ENCODE measurements at regions not wholly inside any gene's neighbourhood (a gene's known extent, or its start where the extent isn't known, plus 50 kb on each side); places are given as distances from the start of the nearest gene placed in this dataset.

DNA sequence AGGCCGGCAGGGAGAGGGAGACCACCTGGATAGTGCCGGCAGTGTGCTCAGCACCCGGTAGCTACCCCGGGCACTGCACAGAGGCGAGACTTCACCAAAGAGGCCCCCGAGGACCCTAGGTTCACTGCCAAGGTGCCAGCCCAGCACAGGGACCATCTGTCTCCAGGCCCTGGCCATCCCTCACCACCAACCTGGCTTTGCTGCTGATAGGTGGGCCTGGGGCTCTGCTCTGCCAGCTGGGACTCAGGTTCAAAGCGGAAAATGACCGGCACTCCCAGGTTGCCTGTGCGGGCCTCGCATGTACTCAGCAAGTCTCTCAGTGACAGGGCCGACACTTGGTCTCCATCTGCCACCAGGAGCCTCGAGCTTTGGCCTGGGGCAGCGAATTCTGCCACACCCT lies 812.2 kb downstream of the BRD1 start:
- no peak overlapping the region for H3K27ac ChIP-seq
- TF ChIP-seq ZFX (IDR thresholded peaks at IDR 0.05; ENCODE audit: borderline replicate concordance) = no peak
- TF ChIP-seq, protein P1, sequence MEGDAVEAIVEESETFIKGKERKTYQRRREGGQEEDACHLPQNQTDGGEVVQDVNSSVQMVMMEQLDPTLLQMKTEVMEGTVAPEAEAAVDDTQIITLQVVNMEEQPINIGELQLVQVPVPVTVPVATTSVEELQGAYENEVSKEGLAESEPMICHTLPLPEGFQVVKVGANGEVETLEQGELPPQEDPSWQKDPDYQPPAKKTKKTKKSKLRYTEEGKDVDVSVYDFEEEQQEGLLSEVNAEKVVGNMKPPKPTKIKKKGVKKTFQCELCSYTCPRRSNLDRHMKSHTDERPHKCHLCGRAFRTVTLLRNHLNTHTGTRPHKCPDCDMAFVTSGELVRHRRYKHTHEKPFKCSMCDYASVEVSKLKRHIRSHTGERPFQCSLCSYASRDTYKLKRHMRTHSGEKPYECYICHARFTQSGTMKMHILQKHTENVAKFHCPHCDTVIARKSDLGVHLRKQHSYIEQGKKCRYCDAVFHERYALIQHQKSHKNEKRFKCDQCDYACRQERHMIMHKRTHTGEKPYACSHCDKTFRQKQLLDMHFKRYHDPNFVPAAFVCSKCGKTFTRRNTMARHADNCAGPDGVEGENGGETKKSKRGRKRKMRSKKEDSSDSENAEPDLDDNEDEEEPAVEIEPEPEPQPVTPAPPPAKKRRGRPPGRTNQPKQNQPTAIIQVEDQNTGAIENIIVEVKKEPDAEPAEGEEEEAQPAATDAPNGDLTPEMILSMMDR (IDR thresholded peaks at IDR 0.05) = no peak

DNA sequence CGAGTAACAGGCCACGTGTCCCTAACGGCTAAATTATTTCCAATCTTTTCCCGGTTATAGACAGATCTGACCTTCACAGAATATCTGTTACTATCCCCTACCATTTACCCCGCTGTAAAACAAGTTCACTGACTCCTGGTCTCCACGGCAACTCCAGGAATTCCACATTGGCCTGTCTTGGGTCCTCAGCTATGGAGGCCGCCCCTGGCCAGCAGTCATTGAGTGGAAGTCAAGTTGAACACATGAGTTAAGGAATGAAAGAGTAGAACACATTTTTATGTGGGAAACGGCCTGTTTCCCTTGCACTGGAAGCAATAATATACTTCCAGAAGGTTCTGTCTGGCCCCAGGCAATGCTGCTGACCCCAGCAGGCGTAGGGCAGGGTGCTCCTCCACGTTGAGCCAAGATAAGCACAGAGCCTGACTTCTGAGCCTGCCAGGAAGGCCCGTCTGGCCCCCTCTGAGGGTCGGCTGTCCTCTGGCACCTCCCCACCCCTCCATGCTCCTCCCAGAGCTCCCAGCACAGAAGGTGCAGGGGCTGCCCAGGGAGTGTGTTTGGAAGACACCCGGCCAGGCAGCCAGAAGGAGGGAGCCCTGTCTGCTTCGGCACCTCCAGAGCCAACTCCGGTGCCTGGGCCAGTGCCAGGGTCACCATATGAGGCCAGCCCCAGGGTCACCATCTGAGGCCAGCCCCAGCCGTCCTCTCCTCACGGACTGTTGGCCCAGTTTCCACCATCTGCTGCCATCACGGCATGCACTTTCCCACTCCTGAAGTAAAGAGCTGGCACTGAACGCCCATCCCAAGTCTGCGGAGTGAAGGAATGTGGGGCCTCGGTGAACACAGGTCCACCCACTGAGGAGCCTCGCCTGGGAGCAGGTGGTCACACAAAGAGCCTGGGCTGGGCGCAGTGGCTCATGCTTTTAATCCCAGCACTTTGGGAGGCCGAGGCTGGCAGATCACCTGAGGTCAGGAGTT lies 813.2 kb downstream of the BRD1 start:
- H3K27ac ChIP-seq = no peak overlapping the region

DNA sequence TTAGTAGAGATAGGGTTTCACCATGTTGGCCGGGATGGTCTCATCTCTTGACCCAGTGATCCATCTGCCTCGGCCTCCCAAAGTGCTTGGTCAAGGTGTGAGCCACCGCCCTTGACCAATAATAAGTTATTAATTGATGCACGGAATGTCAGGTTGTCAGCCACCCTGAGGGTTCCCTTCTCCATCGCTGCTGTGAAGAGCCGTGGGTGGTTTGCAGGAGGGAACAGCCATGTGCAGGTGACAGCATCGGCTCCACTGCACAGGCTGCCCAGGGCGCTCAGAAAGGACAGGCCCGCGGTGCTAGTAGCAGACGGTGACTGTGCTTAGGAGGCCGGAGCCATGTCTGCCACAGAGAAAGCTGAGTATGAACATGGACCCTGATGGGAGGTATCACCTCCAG lies 814.0 kb downstream of the BRD1 start:
- TF ChIP-seq, protein P1 (IDR thresholded peaks at IDR 0.05) = no peak
- TF ChIP-seq ZFX (IDR thresholded peaks at IDR 0.05; ENCODE audit: borderline replicate concordance) = no peak
- H3K27ac ChIP-seq = no peak overlapping the region

More for the DNA sequence above, 813.2 kb downstream of the BRD1 start:
- TF ChIP-seq ZFX (IDR thresholded peaks at IDR 0.05; ENCODE audit: borderline replicate concordance) = no peak
- TF ChIP-seq, protein P1 (IDR thresholded peaks at IDR 0.05) = no peak

DNA sequence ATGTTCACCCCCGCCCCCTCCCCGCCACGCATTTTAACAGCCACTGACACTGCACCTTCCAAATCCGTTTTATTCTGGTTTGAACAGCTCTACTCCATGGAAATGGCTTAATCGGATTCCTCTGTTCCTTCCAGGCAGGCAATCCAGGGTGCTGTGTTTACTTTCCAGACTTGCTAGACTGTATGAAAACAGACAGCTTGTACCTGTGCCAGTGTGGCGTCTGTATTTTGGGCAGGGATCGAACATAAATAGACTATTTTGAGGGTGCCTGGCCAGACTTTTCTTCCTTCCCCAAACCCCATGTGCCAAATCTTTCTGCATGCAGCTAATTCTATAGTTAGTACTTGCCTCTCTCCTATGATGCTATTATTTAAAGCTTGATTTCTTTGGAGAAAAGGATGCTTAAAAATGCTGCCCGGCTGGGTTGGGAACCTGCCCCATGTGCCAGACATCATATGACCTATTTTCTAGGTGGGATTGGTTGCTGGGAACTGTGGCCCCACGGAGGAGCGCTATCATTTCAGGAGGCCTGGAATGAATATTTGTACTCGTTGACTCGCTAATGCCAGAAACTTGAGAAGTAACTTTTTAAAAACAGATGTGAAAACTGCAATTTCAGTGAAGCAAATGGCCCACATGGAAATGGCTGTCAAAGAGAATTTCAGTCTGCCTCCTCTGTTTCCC lies 814.8 kb downstream of the BRD1 start:
- no peak for TF ChIP-seq ZFX (IDR thresholded peaks at IDR 0.05; ENCODE audit: borderline replicate concordance)
- TF ChIP-seq, protein P1 (IDR thresholded peaks at IDR 0.05) = no peak
- no peak overlapping the region for H3K27ac ChIP-seq

DNA sequence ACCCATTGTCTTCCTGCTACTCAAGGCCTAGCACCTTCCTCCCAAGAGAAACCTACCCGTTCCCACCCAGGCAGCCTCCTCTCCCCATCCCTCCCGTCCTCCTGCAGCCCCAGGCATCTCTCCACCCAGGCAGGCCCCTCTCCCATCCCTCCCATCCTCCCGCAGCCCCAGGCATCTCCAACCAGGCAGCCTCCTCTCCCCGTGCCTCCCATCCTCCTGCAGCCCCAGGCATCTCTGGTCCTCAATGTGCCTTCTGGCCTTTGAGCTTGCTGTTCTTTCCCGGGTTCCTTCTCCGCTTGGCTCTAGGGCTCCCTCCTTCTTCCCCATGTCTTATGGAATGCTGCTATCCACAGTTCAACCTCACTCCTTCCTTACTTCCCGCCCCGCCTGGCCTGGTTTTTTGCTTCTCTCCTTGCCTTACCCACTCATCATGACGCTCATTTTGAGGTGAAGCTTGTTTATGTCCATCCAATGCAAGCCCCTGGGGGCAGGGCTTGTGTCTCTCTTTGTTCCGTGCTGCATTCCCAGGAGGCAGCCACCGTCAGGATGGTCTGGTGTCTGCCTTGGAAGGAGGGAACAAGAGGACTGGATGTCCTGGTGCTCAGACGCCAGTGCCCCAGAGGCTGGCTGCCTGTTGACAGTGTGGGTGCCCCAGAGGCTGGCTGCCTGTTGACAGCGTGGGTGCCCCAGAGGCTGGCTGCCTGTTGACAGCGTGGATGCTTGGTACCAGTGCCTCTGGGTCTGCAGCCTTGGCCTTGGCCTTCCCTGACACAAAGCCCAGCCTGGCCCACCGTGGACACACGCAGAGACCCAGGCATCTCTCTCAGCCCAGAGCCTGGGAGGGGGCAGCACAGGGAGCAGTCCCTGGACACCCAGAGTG lies 815.7 kb downstream of the BRD1 start:
- H3K27ac ChIP-seq = no peak overlapping the region
- TF ChIP-seq ZFX (IDR thresholded peaks at IDR 0.05; ENCODE audit: borderline replicate concordance) = no peak
- TF ChIP-seq, protein P1 (IDR thresholded peaks at IDR 0.05) = no peak

DNA sequence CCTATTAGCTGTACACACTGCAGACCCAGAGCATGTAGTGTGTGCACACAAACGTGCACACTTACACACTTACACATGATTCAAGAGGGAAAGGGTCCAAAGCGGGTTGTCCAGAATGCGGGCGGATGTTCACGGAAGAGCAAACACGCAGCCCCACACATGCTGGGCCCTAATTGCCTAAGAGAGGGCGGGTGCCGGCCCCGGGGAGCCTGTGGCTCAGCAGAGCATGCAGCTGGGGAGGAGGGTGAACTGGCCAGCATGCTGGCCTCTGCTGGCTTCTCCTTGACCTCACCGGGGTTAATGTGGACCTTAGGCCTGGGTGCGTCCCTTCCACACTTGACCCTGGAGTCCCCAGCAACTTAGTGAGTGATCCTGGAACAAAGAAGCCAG lies 816.3 kb downstream of the BRD1 start:
- TF ChIP-seq ZFX (IDR thresholded peaks at IDR 0.05; ENCODE audit: borderline replicate concordance) = no peak
- TF ChIP-seq, protein P1 (IDR thresholded peaks at IDR 0.05) = no peak
- no peak overlapping the region for H3K27ac ChIP-seq
